Right ventricle myocardium inferior (tissue), 1 donor: ENCODE measurements at regions not wholly inside any gene's neighbourhood (a gene's known extent, or its start where the extent isn't known, plus 50 kb on each side); places are given as distances from the start of the nearest gene placed in this dataset.
"Not testable (repeated sequence)": the region's sequence is repeated elsewhere in the genome, so short reads cannot be mapped to it uniquely, and the experiment has no call there.

Source experiments
- ATAC-seq: fragments of 200-7000 bp; cut with Tn5 transposase; one replicate; pipeline ENCODE4 v1.9.1; 2020; ENCODE audit warnings: mild to moderate bottlenecking, moderate library complexity
- DNase-seq: peaks from one replicate; pipeline ENCODE4 v3.0.0; 2021; ENCODE audit errors: missing footprints
- intact Hi-C: fragments of 100-400 bp; cut with DNase I; formaldehyde crosslinking; loops from one replicate; pipeline ENCODE4 v1.11.0; 2022
- donor health status: DM: no; HTN: yes; CAD: no; lungs with severe emphysema.

GRCh38 chr17:51347851-51348584 is 87.7 kb downstream of the UTP18 start:
- DNase-seq (no peak), ATAC-seq (no peak)
- intact Hi-C loops, result no loop called here

GRCh38 chr17:51351080-51351479 is 90.7 kb downstream of the UTP18 start:
- ATAC-seq (no peak), DNase-seq (no peak)
- intact Hi-C loops, result no loop called here

- DNase-seq (no peak), ATAC-seq (peak; percentile 29)
- intact Hi-C loops, result no loop called here
These were observed 91.5 kb downstream of the UTP18 start for GRCh38 chr17:51351890-51352289.

GRCh38 chr17:51352798-51353197 is 92.5 kb downstream of the UTP18 start:
- intact Hi-C loops, result no loop called here
- no peak for DNase-seq
- no peak for ATAC-seq

GRCh38 chr17:51353296-51353695 is 93.0 kb downstream of the UTP18 start:
- intact Hi-C loops, result no loop called here
- ATAC-seq, result no peak
- no peak for DNase-seq

- DNase-seq, result no peak
- intact Hi-C loops, result no loop called here
- no peak for ATAC-seq
These were observed 94.6 kb downstream of the UTP18 start for GRCh38 chr17:51354936-51355335.

GRCh38 chr17:51355441-51356410 is 95.4 kb downstream of the UTP18 start:
- DNase-seq (no peak), ATAC-seq (peak; percentile 64)
- intact Hi-C loops, result no loop called here

GRCh38 chr17:51359055-51359454 is 98.7 kb downstream of the UTP18 start:
- DNase-seq (no peak), ATAC-seq (no peak)
- intact Hi-C loops, result no loop called here

- intact Hi-C loops, result no loop called here
- ATAC-seq (no peak), DNase-seq (no peak)
These were observed 102.7 kb downstream of the UTP18 start for GRCh38 chr17:51362811-51363585.

GRCh38 chr17:51365090-51365489 is 104.7 kb downstream of the UTP18 start:
- DNase-seq, result no peak
- ATAC-seq, result no peak
- intact Hi-C loops, result no loop called here

GRCh38 chr17:51366866-51367265 is 106.5 kb downstream of the UTP18 start:
- intact Hi-C loops, result no loop called here
- ATAC-seq (no peak), DNase-seq (no peak)

- intact Hi-C loops, DNase-seq, ATAC-seq: not testable (repeated sequence)
These were observed 107.5 kb downstream of the UTP18 start for GRCh38 chr17:51367836-51368235.

- DNase-seq (no peak), ATAC-seq (peak; percentile 61)
- intact Hi-C loops, result loop anchor here (5.0 kb wide), 1 partner anchor 166 kb away; no protein-coding TSS in a partner anchor
These were observed 111.4 kb downstream of the UTP18 start for GRCh38 chr17:51371732-51372151.

- intact Hi-C loops, result loop anchor here (5.0 kb wide), 1 partner anchor 165 kb away; no protein-coding TSS in a partner anchor
- ATAC-seq (peak; percentile 78), DNase-seq (no peak)
These were observed 112.1 kb downstream of the UTP18 start for GRCh38 chr17:51372345-51373004.

- intact Hi-C loops, result loop anchor here (5.0 kb wide), 1 partner anchor 164 kb away; no protein-coding TSS in a partner anchor
- DNase-seq, result no peak
- no peak for ATAC-seq
These were observed 113.3 kb downstream of the UTP18 start for GRCh38 chr17:51373489-51374152.

GRCh38 chr17:51374209-51374608 is 113.9 kb downstream of the UTP18 start:
- ATAC-seq (no peak), DNase-seq (no peak)
- intact Hi-C loops, result loop anchor here (5.0 kb wide), 1 partner anchor 163 kb away; no protein-coding TSS in a partner anchor

- intact Hi-C loops, result no loop called here
- DNase-seq (no peak), ATAC-seq (no peak)
These were observed 115.4 kb downstream of the UTP18 start for GRCh38 chr17:51375771-51376170.

GRCh38 chr17:51376739-51377138 is 116.4 kb downstream of the UTP18 start:
- intact Hi-C loops, result no loop called here
- DNase-seq (no peak), ATAC-seq (no peak)
